Psoas muscle (tissue), 7 donors: ENCODE measurements at regions not wholly inside any gene's neighbourhood (a gene's known extent, or its start where the extent isn't known, plus 50 kb on each side); places are given as distances from the start of the nearest gene placed in this dataset.
"Not testable (repeated sequence)": the region's sequence is repeated elsewhere in the genome, so short reads cannot be mapped to it uniquely, and the experiment has no call there.

Experiments used
- ATAC-seq, 4 donors: fragments of 200-7000 bp; cut with Tn5 transposase; one replicate each; pipeline ENCODE4 v1.9.1; 2020; ENCODE audit warnings: moderate library complexity in 3 of 4, mild to moderate bottlenecking in 2 of 4
- DNase-seq, 2 donors: peaks; one replicate each; pipeline ENCODE4 v3.0.0-alpha.2; 2020
- H3K27ac ChIP-seq: fragments of 200-600 bp; one replicate; pipeline ENCODE4 v1.8.0; 2022
- H3K27me3 ChIP-seq, 3 donors: fragments of 200-600 bp in 1 of 3; one replicate each; pipeline versions ENCODE4 v1.6.1 to v1.8.0; 2013 to 2022; ENCODE audit warnings: low read length in 2 of 3, mild to moderate bottlenecking in 2 of 3, moderate library complexity in 1 of 3; ENCODE audit not compliant: insufficient read depth in 3 of 3
- H3K36me3 ChIP-seq, 2 donors: fragments of 200-600 bp in 1 of 2; one replicate each; pipeline versions ENCODE4 v1.6.1 to v1.8.0; 2013 to 2022; ENCODE audit warnings: low read depth in 1 of 2, mild to moderate bottlenecking in 1 of 2, moderate library complexity in 1 of 2; ENCODE audit not compliant: insufficient read depth in 1 of 2
- H3K4me1 ChIP-seq: fragments of 200-600 bp; one replicate; pipeline ENCODE4 v1.8.0; 2022
- H3K4me3 ChIP-seq: fragments of 200-600 bp; one replicate; pipeline ENCODE4 v1.8.0; 2022; ENCODE audit warnings: mild to moderate bottlenecking
- H3K9me3 ChIP-seq: fragments of 200-600 bp; one replicate; pipeline ENCODE4 v1.8.0; 2022
- CTCF ChIP-seq: fragments of 200-600 bp; IDR thresholded peaks from one replicate; pipeline ENCODE4 v1.8.0; 2022; ENCODE audit warnings: antibody characterized with exemption
- WGBS, 3 donors: extraction: QIAGEN DNeasy Blood & Tissue Kit; methylation state at CpG; one replicate each; pipeline versions ENCODE4 v1.1.6 to v1.1.7; 2013; 5-methylcytosine and 5-hydroxymethylcytosine counted together
- intact Hi-C, 2 donors: fragments of 100-400 bp; cut with DNase I; formaldehyde crosslinking; loops; one replicate each; pipeline versions ENCODE4 v1.11.0 to v1.14.2; 2022
- donor health status: healthy with polysubstance abuse.
- donor health status: DM: no; HTN: no; CAD: no; lungs with moderate emphysema.
- donor health status: Bipolar disorder and iron deficiency.
- donor health status: healthy.
- donor health status: DM: yes; HTN: yes; CAD: no.
- donor health status: DM: no; HTN: no; CAD: no.
- donor health status: DM: yes; HTN: yes; CAD: no.

- Histone ChIP-seq H3K9me3 (no peaks in the 10 kb centered on the region), H3K4me1 (no peaks in the 10 kb centered on the region), H3K27ac (no peak overlapping the region), H3K36me3 (no peaks in the 10 kb centered on the region), H3K4me3 (no peak overlapping the region), H3K27me3 (peaks cover 0 to 4% (median 0%) of the 10 kb centered on the region in 3 donors)
- 76 to 87% (median 82%) methylated on average over 4 of the region's 4 CpGs for WGBS, 3 donors
- DNase-seq = no peak
- no peak for TF ChIP-seq CTCF
- intact Hi-C loops = no loop called here
- no peak for ATAC-seq
Measured at GRCh38 chr12:7591531-7591930, 74.2 kb downstream of the APOBEC1 start.

DNA sequence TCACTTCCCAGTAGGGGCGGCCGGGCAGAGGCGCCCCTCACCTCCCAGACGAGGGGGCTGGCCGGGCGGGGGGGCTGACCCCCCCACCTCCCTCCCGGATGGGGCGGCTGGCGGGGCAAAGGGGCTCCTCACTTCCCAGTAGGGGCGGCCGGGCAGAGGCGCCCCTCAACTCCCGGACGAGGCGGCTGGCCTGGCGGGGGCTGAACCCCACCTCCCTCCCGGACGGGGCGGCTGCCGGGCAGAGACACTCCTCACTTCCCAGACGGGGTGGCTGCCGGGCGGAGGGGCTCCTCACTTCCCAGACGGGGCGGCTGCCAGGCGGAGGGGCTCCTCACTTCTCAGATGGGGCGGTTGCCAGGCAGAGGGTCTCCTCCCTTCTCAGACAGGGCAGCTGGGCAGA, 75.6 kb downstream of the APOBEC1 start:
- H3K4me3 ChIP-seq, H3K9me3 ChIP-seq, ATAC-seq, H3K27me3 ChIP-seq, H3K4me1 ChIP-seq, H3K36me3 ChIP-seq, DNase-seq, H3K27ac ChIP-seq, intact Hi-C loops: not testable (repeated sequence)
- 92 to 99% (median 96%) methylated on average over 5 to 27 of the region's 27 CpGs for WGBS, 3 donors

DNA sequence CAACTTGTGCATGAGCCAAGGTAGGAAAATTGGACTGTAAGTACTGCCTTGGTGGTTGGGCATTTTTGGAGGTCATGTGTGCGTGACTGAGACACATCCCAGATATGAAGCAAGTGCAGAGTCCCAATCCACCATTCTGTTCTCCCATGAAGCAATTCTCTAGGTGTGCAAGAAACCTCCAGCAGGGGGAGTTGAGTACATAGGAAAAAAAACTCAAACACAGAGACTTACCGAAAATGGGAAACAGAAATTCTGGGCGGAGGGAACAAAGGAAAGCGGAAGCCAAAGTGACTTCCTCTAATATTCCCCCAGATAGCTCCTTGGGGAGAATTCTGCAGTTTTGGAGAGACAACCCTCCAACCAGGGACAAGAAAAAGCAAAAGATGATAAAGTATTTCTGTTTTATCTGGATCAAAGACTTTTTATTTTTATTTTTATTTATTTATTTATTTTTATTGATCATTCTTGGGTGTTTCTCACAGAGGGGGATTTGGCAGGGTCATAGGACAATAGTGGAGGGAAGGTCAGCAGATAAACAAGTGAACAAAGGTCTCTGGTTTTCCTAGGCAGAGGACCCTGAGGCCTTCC, 76.9 kb downstream of the APOBEC1 start:
- H3K4me3 ChIP-seq, H3K36me3 ChIP-seq, H3K9me3 ChIP-seq, DNase-seq, ATAC-seq, H3K27ac ChIP-seq, H3K27me3 ChIP-seq, intact Hi-C loops, H3K4me1 ChIP-seq: not testable (repeated sequence)
- WGBS, 3 donors = 57 to 66% (median 64%) methylated on average over 4 of the region's 4 CpGs
- peak; percentile 17 for TF ChIP-seq CTCF

DNA sequence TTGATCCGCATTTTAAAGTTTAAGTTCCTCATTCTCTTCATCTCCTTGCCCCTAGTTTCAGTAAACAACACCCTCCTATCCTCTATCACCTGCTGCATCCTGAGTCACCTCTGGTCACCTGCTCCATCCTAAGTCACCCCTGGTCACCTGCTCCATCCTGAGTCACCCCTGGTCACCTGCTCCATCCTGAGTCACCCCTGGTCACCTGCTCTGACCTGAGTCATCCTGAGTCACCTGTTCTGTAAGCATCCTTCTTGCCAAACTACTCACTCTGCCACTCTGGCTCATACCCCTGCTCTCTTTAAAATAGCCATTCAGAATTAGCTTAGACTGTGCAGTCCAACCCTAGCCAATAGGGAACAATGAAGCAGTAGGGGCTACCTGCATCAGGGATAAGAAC, 80.6 kb upstream of the CD163 start:
- H3K27me3 ChIP-seq, H3K4me3 ChIP-seq, H3K9me3 ChIP-seq, H3K4me1 ChIP-seq, ATAC-seq, H3K36me3 ChIP-seq, DNase-seq, intact Hi-C loops, H3K27ac ChIP-seq: not testable (repeated sequence)
- WGBS, 3 donors = 85 to 92% (median 89%) methylated on average over 1 of the region's 1 CpG

DNA sequence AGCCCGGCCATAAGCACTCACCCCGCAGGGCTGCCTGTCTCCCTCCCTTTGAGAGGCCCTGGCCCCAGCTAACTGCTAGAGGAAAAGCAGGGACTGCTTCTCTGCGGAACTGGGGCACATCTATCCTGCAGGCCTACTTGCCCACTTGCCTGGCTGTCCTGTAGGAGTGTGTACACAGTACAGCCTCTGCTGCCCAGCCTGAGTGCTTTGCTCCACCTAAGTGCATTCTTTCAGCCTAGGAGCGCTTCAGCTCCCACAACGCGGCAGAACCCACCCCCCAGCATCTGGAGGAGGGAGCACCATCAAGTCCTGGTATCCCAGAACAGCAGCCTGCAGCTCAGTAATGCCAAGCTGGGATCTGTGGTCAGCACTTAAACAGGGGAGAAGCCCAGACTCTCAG, 79.9 kb upstream of the CD163 start:
- Histone ChIP-seq H3K4me3 (no peak overlapping the region), H3K4me1 (no peaks in the 10 kb centered on the region), H3K27ac (no peak overlapping the region), H3K9me3 (no peaks in the 10 kb centered on the region), H3K36me3 (no peaks in the 10 kb centered on the region), H3K27me3 (no peaks in the 10 kb centered on the region)
- no peak for TF ChIP-seq CTCF
- intact Hi-C loops = no loop called here
- WGBS, 3 donors = 74 to 84% (median 78%) methylated on average over 6 of the region's 6 CpGs
- DNase-seq (no peak), ATAC-seq (no peak)

DNA sequence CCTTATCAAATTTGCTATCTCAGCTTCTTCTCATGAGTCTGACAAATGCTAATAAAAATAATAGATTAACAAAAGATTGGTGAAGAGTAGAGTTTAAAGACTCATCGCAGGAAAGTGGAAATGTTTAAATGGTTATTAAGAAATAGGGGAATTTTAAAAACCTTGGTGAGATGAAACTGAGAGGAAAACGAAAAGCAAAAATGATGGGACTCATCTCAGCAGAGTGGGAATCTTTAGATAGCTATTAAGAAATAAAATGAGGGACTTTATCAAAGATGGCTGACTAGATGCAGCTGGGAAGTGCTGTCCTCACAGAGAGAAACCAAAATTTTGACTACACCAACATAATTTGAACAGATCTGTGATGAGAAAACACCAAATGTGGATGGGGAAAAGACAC, 79.2 kb upstream of the CD163 start:
- DNase-seq = no peak
- 74 to 77% (median 75%) methylated on average over 2 of the region's 2 CpGs for WGBS, 3 donors
- no peak for ATAC-seq
- Histone ChIP-seq H3K36me3 (no peaks in the 10 kb centered on the region), H3K9me3 (no peaks in the 10 kb centered on the region), H3K27ac (no peak overlapping the region), H3K4me3 (no peak overlapping the region), H3K27me3 (no peaks in the 10 kb centered on the region), H3K4me1 (no peaks in the 10 kb centered on the region)
- intact Hi-C loops = no loop called here
- no peak for TF ChIP-seq CTCF
